ENCODE measurements at regions not wholly inside any gene's neighbourhood (a gene's known extent, or its start where the extent isn't known, plus 50 kb on each side); places are given as distances from the start of the nearest gene placed in this dataset.

DNA sequence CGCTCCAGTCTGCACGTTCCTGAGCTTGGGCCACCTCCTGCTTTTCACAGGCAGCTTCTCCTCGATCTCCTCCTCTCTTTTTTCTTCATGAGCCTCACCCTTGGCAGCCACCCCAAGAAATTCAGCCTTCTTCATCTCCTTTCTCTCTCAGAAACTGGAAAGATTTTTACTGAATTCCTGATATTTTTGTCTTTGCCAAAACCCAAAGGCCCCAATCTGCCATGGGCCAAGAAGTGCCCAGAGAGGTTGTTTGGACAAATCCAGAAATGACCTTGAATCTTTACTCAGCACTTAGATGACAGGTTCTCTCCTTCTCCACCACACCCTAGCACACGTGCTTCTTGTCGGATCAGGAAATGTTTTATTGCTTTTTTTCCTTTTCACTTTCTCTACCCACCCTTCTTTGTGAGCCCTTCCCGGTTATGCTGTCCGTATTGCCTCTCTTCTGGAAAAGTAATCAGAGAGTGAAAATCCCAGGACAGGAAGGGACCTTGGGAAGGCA lies 134.5 kb upstream of the TNP1 start:
- TF ChIP-seq CTCF (conservative IDR thresholded peaks at IDR 0.05; ENCODE audit: low read depth, low read length): no peak
- DNase-seq (ENCODE audit: low read depth): no peak
- no peak overlapping the region for H3K4me3 ChIP-seq (ENCODE audit: low read length)

- DNase-seq (ENCODE audit: low read depth): no peak
- no peak for TF ChIP-seq CTCF (conservative IDR thresholded peaks at IDR 0.05; ENCODE audit: low read depth, low read length)
- no peak overlapping the region for H3K4me3 ChIP-seq (ENCODE audit: low read length)
Measured at GRCh38 chr2:216992056-216992675, 132.3 kb upstream of the TNP1 start.

GRCh38 chr2:216991563-216991962 lies 131.7 kb upstream of the TNP1 start:
- no peak for DNase-seq (ENCODE audit: low read depth)
- TF ChIP-seq CTCF (conservative IDR thresholded peaks at IDR 0.05; ENCODE audit: low read depth, low read length): no peak
- H3K4me3 ChIP-seq (ENCODE audit: low read length): no peak overlapping the region

DNA sequence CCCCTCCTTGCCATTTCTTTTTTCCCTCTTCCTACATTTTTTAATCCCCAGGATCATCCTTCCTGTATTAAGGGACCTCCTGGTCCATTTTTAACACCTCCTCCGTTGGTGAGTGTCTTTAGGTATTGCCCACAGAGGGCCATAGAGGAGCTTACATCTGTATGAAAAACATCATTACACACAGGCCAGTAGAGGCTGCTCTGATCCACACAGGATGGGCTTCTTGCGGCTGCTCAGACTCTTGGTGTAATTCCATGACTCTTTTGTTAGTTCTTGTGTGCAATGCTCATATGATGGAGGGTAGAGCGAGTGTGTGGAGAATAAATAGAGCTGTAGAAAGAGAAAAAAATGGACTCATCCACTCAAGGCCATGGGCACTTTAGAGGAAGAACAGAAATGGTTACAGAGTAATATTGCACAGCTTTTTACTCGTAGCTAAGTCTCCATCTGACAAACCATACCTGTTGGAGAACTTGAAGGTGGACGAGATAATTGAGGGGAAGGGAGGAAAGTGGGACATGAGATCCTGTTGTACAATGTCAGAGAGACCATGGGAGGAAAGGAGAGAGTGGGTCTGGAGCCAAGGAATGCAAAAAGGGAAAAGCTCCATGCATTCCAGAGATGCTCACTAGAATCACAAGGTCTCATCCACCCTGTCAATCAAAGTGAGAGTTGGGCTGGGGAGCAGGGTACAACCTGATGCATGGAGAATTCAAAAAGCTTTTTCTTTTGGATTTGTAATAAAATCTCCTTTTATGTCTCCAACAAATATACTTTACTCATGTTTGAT lies 129.7 kb upstream of the TNP1 start:
- peak; percentile 8 for DNase-seq (ENCODE audit: low read depth)
- peak; percentile 19 for TF ChIP-seq CTCF (conservative IDR thresholded peaks at IDR 0.05; ENCODE audit: low read depth, low read length)
- no peak overlapping the region for H3K4me3 ChIP-seq (ENCODE audit: low read length)

DNA sequence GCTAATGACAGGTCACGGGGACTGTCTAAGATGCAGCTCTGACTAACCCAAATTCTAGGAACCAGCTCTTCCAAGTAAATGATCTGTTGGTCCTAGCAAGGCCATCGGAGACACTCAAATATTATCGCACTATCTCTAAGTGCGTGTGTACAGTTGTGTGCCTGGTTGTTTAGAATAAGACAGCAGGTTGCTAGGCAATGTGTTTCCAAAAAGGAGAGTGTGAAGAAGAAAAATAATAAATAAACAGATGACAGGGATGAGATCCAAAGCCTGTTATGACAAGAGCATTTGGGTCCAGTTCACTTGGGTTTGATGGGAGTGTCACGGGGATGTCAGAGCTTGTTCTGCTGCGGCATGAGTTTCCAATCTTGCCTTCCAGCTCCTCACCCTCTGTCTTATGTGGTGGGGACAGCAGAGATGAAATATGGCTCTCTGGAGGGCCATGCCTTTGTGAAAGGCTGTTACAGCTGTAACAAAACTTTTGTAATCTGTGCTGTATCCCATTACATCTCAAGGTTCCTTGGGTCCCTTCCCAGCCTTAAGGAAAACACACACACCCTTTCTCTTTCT lies 127.5 kb upstream of the TNP1 start:
- TF ChIP-seq CTCF (conservative IDR thresholded peaks at IDR 0.05; ENCODE audit: low read depth, low read length): no peak
- no peak overlapping the region for H3K4me3 ChIP-seq (ENCODE audit: low read length)
- no peak for DNase-seq (ENCODE audit: low read depth)

DNA sequence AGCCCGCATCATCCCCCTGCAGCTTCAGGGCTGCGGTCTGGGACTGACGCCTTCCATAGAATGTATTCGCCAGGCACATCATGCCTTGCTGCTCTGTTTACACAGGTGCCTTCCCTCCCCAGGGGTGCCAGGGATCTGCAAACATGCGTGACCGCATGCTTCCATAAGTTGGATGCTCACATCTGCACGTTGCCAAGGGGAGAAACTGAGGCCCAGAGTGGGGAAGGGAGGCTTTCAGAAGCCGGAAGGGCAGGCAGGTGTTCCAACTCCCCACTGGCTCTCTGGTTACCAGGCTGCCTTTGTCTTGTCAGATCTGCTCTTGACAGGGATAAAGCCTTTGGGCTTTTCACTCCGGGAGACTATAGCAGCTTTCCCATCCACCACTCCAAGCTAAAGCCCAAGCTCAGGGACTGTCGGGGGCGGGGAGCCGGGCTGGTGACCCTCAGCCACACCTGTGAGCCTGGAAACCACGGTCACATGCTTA lies 125.8 kb upstream of the TNP1 start:
- no peak for DNase-seq (ENCODE audit: low read depth)
- H3K4me3 ChIP-seq (ENCODE audit: low read length): no peak overlapping the region
- no peak for TF ChIP-seq CTCF (conservative IDR thresholded peaks at IDR 0.05; ENCODE audit: low read depth, low read length)

All from retinal pigment epithelial cell (primary cell).